ENCODE measurements at regions not wholly inside any gene's neighbourhood (a gene's known extent, or its start where the extent isn't known, plus 50 kb on each side); places are given as distances from the start of the nearest gene placed in this dataset.

GRCh38 chr2:12442476-12442847, 274.3 kb upstream of the TRIB2 start:
- Mint-ChIP-seq H3K9me3 (no peaks in the 10 kb centered on the region), H3K4me1 (peaks cover 4% of the 10 kb centered on the region), H3K27ac (no peak overlapping the region), H3K27me3 (ENCODE audit: insufficient read depth, low read depth) (peaks cover 4% of the 10 kb centered on the region), H3K4me3 (no peak overlapping the region), H3K36me3 (no peaks in the 10 kb centered on the region)
- Histone ChIP-seq H3F3A (ENCODE audit: low read depth) (peaks cover 25% of the 10 kb centered on the region), H3K4me2 (no peak overlapping the region), H3K36me3 (no peaks in the 10 kb centered on the region), H2AFZ (replicated peaks) (no peak overlapping the region), H3K27me3 (no peaks in the 10 kb centered on the region), H3K9ac (no peak overlapping the region), H3K4me3 (no peak overlapping the region), H3K9me3 (ENCODE audit: low read depth) (no peaks in the 10 kb centered on the region), H4K20me1 (ENCODE audit: low read depth) (no peaks in the 10 kb centered on the region), H3K27ac (no peak overlapping the region), H3K4me1 (peaks cover 24% of the 10 kb centered on the region), H3K79me2 (ENCODE audit: low read depth) (no peaks in the 10 kb centered on the region)
- no peak for DNase-seq (ENCODE audit: low spot score)
- TF ChIP-seq EZH2phosphoT487 (IDR thresholded peaks at IDR 0.05) = no peak
- no peak for TF ChIP-seq EZH2 (IDR thresholded peaks at IDR 0.05)
- TF ChIP-seq CTCF (IDR thresholded peaks at IDR 0.05) = no peak

- Mint-ChIP-seq H3K9me3 (no peaks in the 10 kb centered on the region), H3K4me1 (no peaks in the 10 kb centered on the region), H3K4me3 (no peak overlapping the region), H3K27ac (no peak overlapping the region), H3K27me3 (ENCODE audit: insufficient read depth, low read depth) (peaks cover 4% of the 10 kb centered on the region), H3K36me3 (no peaks in the 10 kb centered on the region)
- Histone ChIP-seq H3K27ac (no peak overlapping the region), H2AFZ (replicated peaks) (no peak overlapping the region), H3K4me2 (no peak overlapping the region), H3K79me2 (ENCODE audit: low read depth) (no peaks in the 10 kb centered on the region), H3K4me3 (no peak overlapping the region), H3K36me3 (no peaks in the 10 kb centered on the region), H4K20me1 (ENCODE audit: low read depth) (no peaks in the 10 kb centered on the region), H3K9me3 (ENCODE audit: low read depth) (no peaks in the 10 kb centered on the region), H3K9ac (no peak overlapping the region), H3F3A (ENCODE audit: low read depth) (no peaks in the 10 kb centered on the region), H3K4me1 (peaks cover 15% of the 10 kb centered on the region), H3K27me3 (no peaks in the 10 kb centered on the region)
- TF ChIP-seq EZH2phosphoT487 (IDR thresholded peaks at IDR 0.05) (no peak), CTCF (IDR thresholded peaks at IDR 0.05) (no peak)
- no peak for DNase-seq (ENCODE audit: low spot score)
These were observed 267.8 kb upstream of the TRIB2 start for GRCh38 chr2:12448846-12449505.

- no peaks in the 10 kb centered on the region for H3K36me3 Mint-ChIP-seq
- H3K4me1 Mint-ChIP-seq = no peaks in the 10 kb centered on the region
- Histone ChIP-seq H4K20me1 (ENCODE audit: low read depth) (no peaks in the 10 kb centered on the region), H3K27ac (no peak overlapping the region), H3K79me2 (ENCODE audit: low read depth) (no peaks in the 10 kb centered on the region), H3F3A (ENCODE audit: low read depth) (no peaks in the 10 kb centered on the region), H3K4me1 (peaks cover 11% of the 10 kb centered on the region), H3K4me2 (no peak overlapping the region), H3K36me3 (no peaks in the 10 kb centered on the region), H3K9ac (no peak overlapping the region), H3K4me3 (no peak overlapping the region), H3K9me3 (ENCODE audit: low read depth) (no peaks in the 10 kb centered on the region), H2AFZ (replicated peaks) (no peak overlapping the region), H3K27me3 (no peaks in the 10 kb centered on the region)
- no peak overlapping the region for H3K27ac Mint-ChIP-seq
- no peaks in the 10 kb centered on the region for H3K9me3 Mint-ChIP-seq
- DNase-seq (ENCODE audit: low spot score) = no peak
- TF ChIP-seq EZH2phosphoT487 (IDR thresholded peaks at IDR 0.05) (no peak), EZH2 (IDR thresholded peaks at IDR 0.05) (no peak), CTCF (IDR thresholded peaks at IDR 0.05) (no peak)
- H3K27me3 Mint-ChIP-seq (ENCODE audit: insufficient read depth, low read depth) = peaks cover 3% of the 10 kb centered on the region
- H3K4me3 Mint-ChIP-seq = no peak overlapping the region
These were observed 265.0 kb upstream of the TRIB2 start for GRCh38 chr2:12451726-12452125.
